ENCODE measurements at regions not wholly inside any gene's neighbourhood (a gene's known extent, or its start where the extent isn't known, plus 50 kb on each side); places are given as distances from the start of the nearest gene placed in this dataset.

GRCh38 chr5:91464886-91465646, 81.9 kb upstream of the ARRDC3 start:
- CTCF ChIA-PET (ENCODE audit: unreplicated experiment): no interaction called here
- intact Hi-C loops (cut with micrococcal nuclease; ENCODE audit: unreplicated experiment): no loop called here
- no peaks in the 10 kb centered on the region for H3K9me2 ChIP-seq (ENCODE audit: insufficient read depth, low read length)
- BruUV-seq (replicated peaks): no TSS peak
- POLR2A ChIA-PET: no interaction called here
- H3K4me1 ChIP-seq (ENCODE audit: insufficient read depth, low read length, poor library complexity, severe bottlenecking): no peaks in the 10 kb centered on the region
- TF ChIP-seq EZH2phosphoT487 (IDR thresholded peaks at IDR 0.05; ENCODE audit: borderline replicate concordance, low read depth, low read length) (no peak), CTCF (conservative IDR thresholded peaks at IDR 0.05; ENCODE audit: low read length) (no peak)
- no peak overlapping the region for H3K4me2 ChIP-seq (ENCODE audit: low read length)
- H2AFZ ChIP-seq (ENCODE audit: low read length): no peak overlapping the region
- H3K4me3 ChIP-seq (ENCODE audit: low read depth, low read length, poor library complexity, severe bottlenecking): no peak overlapping the region
- H4K20me1 ChIP-seq (ENCODE audit: insufficient read depth, low read length): no peaks in the 10 kb centered on the region
- DNase-seq (ENCODE audit: low spot score): no peak
- no peaks in the 10 kb centered on the region for H3K9me3 ChIP-seq (ENCODE audit: low read length)
- no peak overlapping the region for H3K27ac ChIP-seq (ENCODE audit: low read depth, low read length, poor library complexity, severe bottlenecking)
- no peaks in the 10 kb centered on the region for H3K79me2 ChIP-seq (ENCODE audit: insufficient read depth, low read depth, low read length)
- no peaks in the 10 kb centered on the region for H3K36me3 ChIP-seq (ENCODE audit: insufficient read depth, low read length)

GRCh38 chr5:91457681-91458058, 74.6 kb upstream of the ARRDC3 start:
- no TSS peak for BruUV-seq (replicated peaks)

More at GRCh38 chr5:91457681-91458058, 74.6 kb upstream of the ARRDC3 start:
- H3K36me3 ChIP-seq (ENCODE audit: insufficient read depth, low read length): no peaks in the 10 kb centered on the region
- H4K20me1 ChIP-seq (ENCODE audit: insufficient read depth, low read length): no peaks in the 10 kb centered on the region
- no peak for TF ChIP-seq CTCF (conservative IDR thresholded peaks at IDR 0.05; ENCODE audit: low read length)
- TF ChIP-seq EZH2phosphoT487 (IDR thresholded peaks at IDR 0.05; ENCODE audit: borderline replicate concordance, low read depth, low read length): no peak
- DNase-seq (ENCODE audit: low spot score): no peak
- H3K9me2 ChIP-seq (ENCODE audit: insufficient read depth, low read length): no peaks in the 10 kb centered on the region
- H3K4me3 ChIP-seq (ENCODE audit: low read depth, low read length, poor library complexity, severe bottlenecking): no peak overlapping the region
- no peaks in the 10 kb centered on the region for H3K9me3 ChIP-seq (ENCODE audit: low read length)
- intact Hi-C loops (cut with micrococcal nuclease; ENCODE audit: unreplicated experiment): no loop called here
- ChIA-PET CTCF (ENCODE audit: unreplicated experiment) (no interaction called here), POLR2A (interaction anchor here (0.7 kb wide), 1 partner anchor 200 kb away, joined by 3 read pairs; no protein-coding TSS in a partner anchor)
- no peak overlapping the region for H3K27ac ChIP-seq (ENCODE audit: low read depth, low read length, poor library complexity, severe bottlenecking)
- no peaks in the 10 kb centered on the region for H3K4me1 ChIP-seq (ENCODE audit: insufficient read depth, low read length, poor library complexity, severe bottlenecking)
- H3K4me2 ChIP-seq (ENCODE audit: low read length): no peak overlapping the region
- no peak overlapping the region for H2AFZ ChIP-seq (ENCODE audit: low read length)
- no peaks in the 10 kb centered on the region for H3K79me2 ChIP-seq (ENCODE audit: insufficient read depth, low read depth, low read length)

All from OCI-LY7 (cell line).